ENCODE measurements at regions not wholly inside any gene's neighbourhood (a gene's known extent, or its start where the extent isn't known, plus 50 kb on each side); places are given as distances from the start of the nearest gene placed in this dataset.

DNA sequence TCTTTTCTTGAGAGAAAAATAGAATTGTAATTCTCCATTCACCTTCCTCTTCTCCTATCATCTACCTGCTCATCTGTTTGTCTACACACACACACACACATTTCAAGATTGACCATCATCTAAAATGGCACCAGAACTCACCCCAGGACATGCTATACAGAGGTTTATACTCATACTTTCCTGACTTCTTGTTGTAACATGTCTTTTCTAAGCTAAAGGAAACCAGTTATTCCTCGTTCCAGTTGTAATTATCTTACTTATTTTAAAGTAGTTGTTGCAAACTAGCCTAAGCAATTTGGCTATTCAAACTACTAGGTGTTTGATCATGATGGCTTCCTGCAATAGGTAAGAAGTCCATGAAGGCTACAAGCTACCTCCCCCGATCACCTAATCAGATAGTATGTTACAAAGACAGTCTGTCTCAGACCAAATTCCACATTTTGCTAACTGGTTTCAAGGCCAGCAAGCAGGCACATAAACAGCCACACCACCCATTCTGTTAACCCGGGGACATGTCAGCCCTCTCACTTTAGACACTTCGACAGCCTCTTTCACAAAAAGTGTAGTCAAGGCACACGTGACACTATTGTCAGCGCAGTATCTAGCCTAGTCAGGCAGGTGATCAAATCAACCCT, 189.7 kb downstream of the SHQ1 start:
- ChIA-PET CTCF (interaction anchor here (0.5 to 1.0 kb wide), 3 partner anchors 24 to 95 kb away, joined by 3 read pairs; no protein-coding TSS in a partner anchor), POLR2A (interaction anchor here (1.0 to 1.5 kb wide), 2 partner anchors 30 to 162 kb away, joined by 3 to 4 read pairs; no protein-coding TSS in a partner anchor)
- no peak for TF ChIP-seq CTCF (IDR thresholded peaks at IDR 0.05; ENCODE audit: unreplicated experiment)
- no peaks in the 10 kb centered on the region for H3K9me3 Mint-ChIP-seq (ENCODE audit: unreplicated experiment)
- DNase-seq (ENCODE audit: unreplicated experiment), result no peak
- no peaks in the 10 kb centered on the region for H3K36me3 Mint-ChIP-seq (ENCODE audit: insufficient read depth, unreplicated experiment)
- no peak overlapping the region for H3K27ac Mint-ChIP-seq (ENCODE audit: low read depth, unreplicated experiment)
- H3K4me1 Mint-ChIP-seq (ENCODE audit: insufficient read depth, unreplicated experiment), result peaks cover 40% of the 10 kb centered on the region
- no peaks in the 10 kb centered on the region for H3K27me3 Mint-ChIP-seq (ENCODE audit: insufficient read depth, unreplicated experiment)
- intact Hi-C loops (cut with micrococcal nuclease), result no loop called here
- no TSS peak for BruUV-seq (replicated peaks)
- H3K4me3 Mint-ChIP-seq (ENCODE audit: unreplicated experiment), result no peak overlapping the region

- intact Hi-C loops (cut with micrococcal nuclease), result no loop called here
- Mint-ChIP-seq H3K4me3 (ENCODE audit: unreplicated experiment) (no peak overlapping the region), H3K9me3 (ENCODE audit: unreplicated experiment) (no peaks in the 10 kb centered on the region), H3K4me1 (ENCODE audit: insufficient read depth, unreplicated experiment) (peaks cover 40% of the 10 kb centered on the region), H3K27ac (ENCODE audit: low read depth, unreplicated experiment) (no peak overlapping the region), H3K36me3 (ENCODE audit: insufficient read depth, unreplicated experiment) (no peaks in the 10 kb centered on the region), H3K27me3 (ENCODE audit: insufficient read depth, unreplicated experiment) (no peaks in the 10 kb centered on the region)
- POLR2A ChIA-PET, result interaction anchor here (0.6 to 1.5 kb wide), 2 partner anchors 30 to 379 kb away, joined by 4 read pairs; no protein-coding TSS in a partner anchor
- no peak for TF ChIP-seq CTCF (IDR thresholded peaks at IDR 0.05; ENCODE audit: unreplicated experiment)
- BruUV-seq (replicated peaks), result no TSS peak
- DNase-seq (ENCODE audit: unreplicated experiment), result peak; percentile 77
- CTCF ChIA-PET, result interaction anchor here (0.6 kb wide), 1 partner anchor 29 kb away, joined by 3 read pairs; no protein-coding TSS in a partner anchor
Observed at GRCh38 chr3:72657666-72658065, 190.6 kb downstream of the SHQ1 start.

DNA sequence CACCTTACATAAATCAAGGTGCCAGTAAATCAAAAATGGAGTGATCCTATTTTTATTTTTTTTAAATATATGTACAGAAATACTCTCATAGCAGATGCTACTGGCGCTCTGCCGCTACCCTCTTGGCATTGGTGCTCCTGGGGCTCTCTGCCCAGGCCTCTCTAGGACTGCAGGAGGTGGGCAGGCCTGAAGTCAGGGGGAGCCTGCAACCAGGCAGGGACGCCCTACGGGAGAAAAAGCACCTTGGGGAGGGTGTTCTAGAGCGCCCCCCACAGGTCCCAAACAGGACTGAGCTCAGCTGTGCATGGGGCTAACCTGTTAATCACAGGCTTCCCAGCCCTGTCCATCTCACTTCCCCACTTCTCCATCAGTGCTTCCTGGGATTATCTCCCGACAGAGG, 192.5 kb downstream of the SHQ1 start:
- no TSS peak for BruUV-seq (replicated peaks)
- DNase-seq (ENCODE audit: unreplicated experiment), result no peak
- H3K4me1 Mint-ChIP-seq (ENCODE audit: insufficient read depth, unreplicated experiment), result peaks cover 27% of the 10 kb centered on the region
- H3K9me3 Mint-ChIP-seq (ENCODE audit: unreplicated experiment), result peaks cover 11% of the 10 kb centered on the region
- ChIA-PET POLR2A (no interaction called here), CTCF (interaction anchor here (0.6 kb wide), 1 partner anchor 926 kb away, joined by 3 read pairs; no protein-coding TSS in a partner anchor)
- no peaks in the 10 kb centered on the region for H3K36me3 Mint-ChIP-seq (ENCODE audit: insufficient read depth, unreplicated experiment)
- no peak overlapping the region for H3K27ac Mint-ChIP-seq (ENCODE audit: low read depth, unreplicated experiment)
- H3K4me3 Mint-ChIP-seq (ENCODE audit: unreplicated experiment), result no peak overlapping the region
- intact Hi-C loops (cut with micrococcal nuclease), result no loop called here
- TF ChIP-seq CTCF (IDR thresholded peaks at IDR 0.05; ENCODE audit: unreplicated experiment), result peak; percentile 9
- no peaks in the 10 kb centered on the region for H3K27me3 Mint-ChIP-seq (ENCODE audit: insufficient read depth, unreplicated experiment)

DNA sequence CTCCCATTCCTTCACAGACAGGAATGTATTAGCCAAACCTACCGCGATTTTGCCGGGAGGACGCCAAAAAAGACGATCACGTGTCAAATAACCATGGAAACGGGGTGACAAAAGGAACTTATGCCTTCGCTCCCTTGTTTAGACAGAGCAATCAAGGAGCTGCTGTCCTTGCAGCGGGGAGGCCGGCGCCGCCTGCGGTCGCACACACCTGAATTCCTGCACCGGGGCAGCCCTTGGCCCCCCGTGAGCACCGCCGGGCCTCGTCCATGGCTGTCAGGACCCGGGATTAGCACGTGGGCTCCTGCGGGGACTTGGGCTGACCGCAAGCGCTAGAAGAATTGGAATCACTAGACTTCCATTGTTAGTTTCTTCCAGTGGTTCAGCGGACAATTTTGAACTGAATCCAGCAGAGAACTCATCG, 193.1 kb downstream of the SHQ1 start:
- no peak for TF ChIP-seq CTCF (IDR thresholded peaks at IDR 0.05; ENCODE audit: unreplicated experiment)
- Mint-ChIP-seq H3K27me3 (ENCODE audit: insufficient read depth, unreplicated experiment) (no peaks in the 10 kb centered on the region), H3K36me3 (ENCODE audit: insufficient read depth, unreplicated experiment) (no peaks in the 10 kb centered on the region), H3K4me1 (ENCODE audit: insufficient read depth, unreplicated experiment) (peaks cover 21% of the 10 kb centered on the region), H3K9me3 (ENCODE audit: unreplicated experiment) (peaks cover 11% of the 10 kb centered on the region), H3K27ac (ENCODE audit: low read depth, unreplicated experiment) (no peak overlapping the region), H3K4me3 (ENCODE audit: unreplicated experiment) (no peak overlapping the region)
- CTCF ChIA-PET, result no interaction called here
- POLR2A ChIA-PET, result no interaction called here
- intact Hi-C loops (cut with micrococcal nuclease), result no loop called here
- no peak for DNase-seq (ENCODE audit: unreplicated experiment)
- BruUV-seq (replicated peaks), result no TSS peak

Data from MCF 10A (cell line).